Muscle layer of colon (tissue), 2 donors: ENCODE measurements at regions not wholly inside any gene's neighbourhood (a gene's known extent, or its start where the extent isn't known, plus 50 kb on each side); places are given as distances from the start of the nearest gene placed in this dataset.
"Not testable (repeated sequence)": the region's sequence is repeated elsewhere in the genome, so short reads cannot be mapped to it uniquely, and the experiment has no call there.

ENCODE experiments used
- H3K27ac ChIP-seq: one replicate; pipeline ENCODE4 v1.7.0; 2013; ENCODE audit warnings: low read depth, mild to moderate bottlenecking, low read length, moderate library complexity
- H3K27me3 ChIP-seq, 2 donors: one replicate each; pipeline ENCODE4 v1.7.0; 2013; ENCODE audit warnings: low read length in 2 of 2, mild to moderate bottlenecking in 2 of 2; ENCODE audit not compliant: insufficient read depth in 2 of 2, control insufficient read depth in 1 of 2
- H3K36me3 ChIP-seq: one replicate; pipeline ENCODE4 v1.7.0; 2013; ENCODE audit warnings: mild to moderate bottlenecking, low read length; ENCODE audit not compliant: insufficient read depth
- H3K4me1 ChIP-seq: one replicate; pipeline ENCODE4 v1.7.0; 2013; ENCODE audit warnings: mild to moderate bottlenecking, low read length; ENCODE audit not compliant: insufficient read depth
- H3K4me3 ChIP-seq, 2 donors: one replicate each; pipeline ENCODE4 v1.7.0; 2013; ENCODE audit warnings: low read length in 2 of 2, low read depth in 1 of 2, mild to moderate bottlenecking in 1 of 2, moderate library complexity in 1 of 2
- H3K9ac ChIP-seq: one replicate; pipeline ENCODE4 v1.7.0; 2013; ENCODE audit warnings: low read length
- H3K9me3 ChIP-seq: one replicate; pipeline ENCODE4 v1.7.0; 2013; ENCODE audit warnings: mild to moderate bottlenecking, low read length
- donor health status: abdominal sarcoma.
- donor health status: Adenocarcinoma of cecum.

DNA sequence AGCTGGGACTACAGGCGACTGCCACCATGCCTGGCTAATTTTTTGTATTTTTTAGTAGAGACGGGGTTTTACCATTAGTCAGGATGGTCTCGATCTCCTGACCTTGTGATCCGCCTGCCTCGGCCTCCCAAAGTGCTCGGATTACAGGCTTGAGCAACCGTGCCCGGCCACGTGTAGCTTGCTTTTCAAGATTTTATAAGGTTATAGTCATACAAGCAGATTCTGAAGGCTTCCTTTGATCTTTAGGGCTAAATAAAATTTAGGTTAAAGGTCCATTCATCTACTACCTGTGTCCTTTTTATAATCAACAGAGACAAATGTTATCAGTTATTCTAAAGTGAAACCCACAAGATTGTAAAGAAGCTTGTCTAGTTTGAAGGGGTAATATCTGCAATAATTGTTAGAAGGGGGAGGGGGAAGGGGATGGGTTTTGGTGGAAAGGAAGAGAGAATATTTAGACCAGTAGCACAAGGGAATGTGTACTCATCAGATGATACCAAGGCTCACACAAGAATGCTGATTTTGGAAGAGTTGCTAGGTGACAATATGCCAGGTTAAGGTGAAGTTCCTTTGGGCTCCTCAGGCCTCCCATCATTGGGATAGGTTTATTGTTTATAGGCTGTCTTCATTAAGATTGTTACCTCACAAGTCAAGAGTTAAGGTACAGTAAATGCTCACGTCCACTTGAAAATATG is 284.7 kb downstream of the ALDH8A1 start:
- H3K9me3 ChIP-seq = no peaks in the 10 kb centered on the region
- no peaks in the 10 kb centered on the region for H3K4me1 ChIP-seq
- no peaks in the 10 kb centered on the region for H3K27me3 ChIP-seq
- no peak overlapping the region for H3K4me3 ChIP-seq
- no peak overlapping the region for H3K9ac ChIP-seq
- H3K27ac ChIP-seq = no peak overlapping the region
- H3K36me3 ChIP-seq = no peaks in the 10 kb centered on the region

DNA sequence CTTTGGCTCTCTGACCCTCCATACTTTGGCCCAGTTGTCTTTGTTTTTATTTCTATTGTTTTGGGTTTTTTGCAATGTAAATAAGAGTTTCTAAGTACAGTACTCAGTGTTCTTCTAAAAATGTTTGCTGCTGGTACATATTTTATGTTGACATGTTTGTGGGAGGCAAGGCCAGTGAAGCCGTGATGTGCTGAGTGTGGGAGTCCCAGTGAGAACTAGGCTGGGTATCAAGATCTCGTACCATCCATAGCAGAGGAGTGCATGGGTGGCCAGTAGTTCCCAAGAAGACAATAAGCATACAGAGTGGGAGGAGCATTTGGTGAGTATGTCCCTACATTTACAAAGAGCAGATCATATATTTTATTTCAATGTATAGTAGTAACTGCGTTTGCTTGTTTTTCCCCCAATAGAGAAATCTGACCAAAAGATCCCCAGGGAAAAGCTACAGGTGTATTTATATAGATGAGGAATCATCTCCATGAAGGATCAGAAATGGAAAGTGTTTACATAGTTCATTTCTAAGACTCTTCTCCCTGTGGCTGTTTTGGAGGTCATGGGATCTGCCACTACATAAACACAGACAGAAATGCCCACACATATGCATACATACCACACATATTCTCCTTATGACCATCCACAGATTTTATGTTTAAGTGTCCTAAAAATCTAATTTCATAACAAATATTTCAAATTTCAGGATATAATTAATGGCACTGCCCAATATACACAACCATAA is 285.9 kb downstream of the ALDH8A1 start:
- Histone ChIP-seq H3K4me1 (no peaks in the 10 kb centered on the region), H3K9ac (no peak overlapping the region), H3K27me3 (no peaks in the 10 kb centered on the region), H3K9me3 (no peaks in the 10 kb centered on the region), H3K36me3 (no peaks in the 10 kb centered on the region), H3K4me3 (no peak overlapping the region), H3K27ac (no peak overlapping the region)

DNA sequence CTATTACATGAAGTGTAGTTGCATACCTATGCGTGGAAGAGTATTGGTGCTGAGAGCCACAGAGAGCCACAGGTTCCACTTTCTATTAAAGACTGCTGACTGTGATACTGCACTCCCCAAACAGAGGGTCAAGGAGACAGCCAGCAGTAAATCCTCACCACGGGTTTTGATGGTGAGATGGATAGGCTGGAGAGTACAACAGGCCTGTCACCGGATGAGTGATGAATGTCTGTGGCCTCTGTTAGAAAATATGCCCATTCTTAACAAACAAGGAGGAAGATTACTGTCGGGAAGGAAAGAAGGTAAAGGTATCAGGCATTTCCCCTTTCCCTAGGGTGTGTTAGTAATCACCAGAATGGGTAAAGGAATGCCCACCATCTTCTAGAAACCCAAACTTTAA is 286.5 kb downstream of the ALDH8A1 start:
- Histone ChIP-seq H3K27ac (no peak overlapping the region), H3K27me3 (no peaks in the 10 kb centered on the region), H3K4me3 (no peak overlapping the region), H3K36me3 (no peaks in the 10 kb centered on the region), H3K9me3 (no peaks in the 10 kb centered on the region), H3K9ac (no peak overlapping the region), H3K4me1 (no peaks in the 10 kb centered on the region)

DNA sequence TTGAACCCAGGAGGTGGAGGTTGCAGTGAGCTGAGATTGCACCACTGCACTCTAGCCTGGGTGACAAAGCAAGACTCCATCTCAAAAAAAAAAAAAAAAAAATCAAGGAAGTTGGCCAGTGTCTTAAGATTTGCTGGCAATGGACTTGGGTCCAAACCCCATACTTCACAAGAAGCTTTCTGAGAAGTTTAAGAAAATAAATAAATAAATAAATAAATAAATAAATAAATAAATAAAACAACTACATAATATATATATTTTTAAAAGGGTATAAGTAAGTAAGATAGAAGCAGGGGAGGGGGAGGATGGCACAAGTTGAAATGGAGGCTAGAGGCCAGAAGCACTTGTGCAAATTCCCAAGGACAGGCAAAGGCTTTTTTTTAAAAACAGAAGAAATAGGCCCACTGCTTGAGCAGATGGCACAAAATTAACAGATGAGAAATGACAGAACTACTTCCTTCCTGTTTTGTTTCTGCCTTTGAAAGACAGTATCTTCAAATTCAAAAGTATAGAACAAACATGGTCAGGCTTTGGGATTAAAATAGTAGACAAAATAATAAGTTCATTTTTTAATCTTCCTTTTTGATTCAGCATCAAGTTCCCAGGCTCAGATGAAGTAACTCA is 287.7 kb downstream of the ALDH8A1 start:
- Histone ChIP-seq H3K36me3 (no peaks in the 10 kb centered on the region), H3K27ac (no peak overlapping the region), H3K27me3 (no peaks in the 10 kb centered on the region), H3K9me3 (no peaks in the 10 kb centered on the region), H3K9ac (no peak overlapping the region), H3K4me1 (no peaks in the 10 kb centered on the region), H3K4me3 (no peak overlapping the region)

DNA sequence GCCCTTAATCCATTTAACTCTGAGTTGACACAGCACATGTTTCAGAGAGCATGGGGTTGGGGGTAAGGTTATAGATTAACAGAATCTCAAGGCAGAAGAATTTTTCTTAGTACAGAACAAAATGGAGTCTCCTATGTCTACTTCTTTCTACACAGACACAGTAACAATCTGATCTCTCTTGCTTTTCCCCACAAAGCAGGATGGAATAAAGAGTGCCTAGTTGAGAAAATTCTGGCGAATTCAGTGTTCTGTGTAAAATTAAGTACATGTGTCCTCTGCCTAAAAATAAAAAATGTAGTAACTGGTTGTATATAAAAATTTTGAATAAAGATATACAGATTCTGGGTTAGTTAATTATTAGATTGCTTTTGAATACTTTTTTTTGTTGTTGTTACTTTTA is 290.0 kb downstream of the ALDH8A1 start:
- H3K9me3 ChIP-seq, H3K27me3 ChIP-seq, H3K4me3 ChIP-seq, H3K27ac ChIP-seq, H3K9ac ChIP-seq, H3K4me1 ChIP-seq, H3K36me3 ChIP-seq: not testable (repeated sequence)

DNA sequence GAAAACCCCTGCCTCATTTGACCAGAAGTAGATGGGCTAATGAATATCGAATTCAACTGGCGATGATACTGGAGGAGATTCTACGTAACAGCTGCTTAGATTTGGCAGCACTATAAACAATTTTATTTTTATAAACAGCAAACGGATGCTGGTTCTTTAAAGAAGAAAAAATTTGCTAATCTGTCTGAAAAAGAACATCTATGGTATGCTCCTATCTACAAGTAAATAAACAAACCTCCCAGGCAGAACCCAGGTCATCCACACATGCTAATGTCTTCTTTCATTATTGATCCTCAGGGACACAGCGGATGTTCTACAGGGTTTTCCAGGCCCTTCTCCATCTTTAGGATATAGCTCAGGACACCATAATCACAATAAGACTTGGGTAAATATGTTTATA is 291.3 kb downstream of the ALDH8A1 start:
- Histone ChIP-seq H3K4me3 (no peak overlapping the region), H3K27me3 (no peaks in the 10 kb centered on the region), H3K4me1 (no peaks in the 10 kb centered on the region), H3K9ac (no peak overlapping the region), H3K36me3 (no peaks in the 10 kb centered on the region), H3K9me3 (no peaks in the 10 kb centered on the region), H3K27ac (no peak overlapping the region)

DNA sequence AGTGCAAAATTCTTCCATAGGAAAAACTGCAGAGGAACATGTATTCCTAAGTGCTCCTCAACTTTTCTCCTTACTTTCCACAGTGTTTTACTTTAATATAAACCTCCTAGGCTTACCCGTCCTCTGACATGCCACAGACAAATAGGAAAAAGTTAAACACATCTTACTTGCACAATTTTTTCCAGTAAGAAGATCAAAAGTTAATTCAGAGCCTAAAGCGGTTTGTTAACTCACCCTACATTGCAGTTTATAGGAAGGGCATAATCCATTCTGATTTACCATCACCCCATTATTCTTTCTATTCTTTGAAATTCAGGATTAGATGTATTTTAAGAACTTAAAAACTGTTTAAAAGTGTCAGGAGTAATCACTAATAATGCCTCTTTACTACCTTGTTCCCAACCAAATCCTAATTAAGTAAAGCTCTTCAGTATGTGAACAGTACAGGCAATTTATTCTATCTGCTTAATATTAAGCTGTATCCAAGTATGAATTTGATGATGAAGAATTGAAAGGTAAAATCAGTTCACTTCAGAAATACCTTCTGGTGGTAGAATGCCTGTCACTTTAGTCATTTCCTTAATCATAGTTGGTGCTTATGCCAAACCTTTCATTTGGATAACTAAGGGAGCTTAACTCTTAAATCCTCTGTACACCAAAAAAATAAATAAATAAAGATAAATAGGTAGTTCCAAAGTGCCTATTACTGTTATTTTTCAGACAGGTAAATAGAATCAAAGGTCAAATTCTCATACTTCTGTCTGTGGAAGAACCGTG is 292.0 kb downstream of the ALDH8A1 start:
- Histone ChIP-seq H3K27ac (no peak overlapping the region), H3K9me3 (no peaks in the 10 kb centered on the region), H3K36me3 (no peaks in the 10 kb centered on the region), H3K4me3 (no peak overlapping the region), H3K4me1 (no peaks in the 10 kb centered on the region), H3K9ac (no peak overlapping the region), H3K27me3 (no peaks in the 10 kb centered on the region)

DNA sequence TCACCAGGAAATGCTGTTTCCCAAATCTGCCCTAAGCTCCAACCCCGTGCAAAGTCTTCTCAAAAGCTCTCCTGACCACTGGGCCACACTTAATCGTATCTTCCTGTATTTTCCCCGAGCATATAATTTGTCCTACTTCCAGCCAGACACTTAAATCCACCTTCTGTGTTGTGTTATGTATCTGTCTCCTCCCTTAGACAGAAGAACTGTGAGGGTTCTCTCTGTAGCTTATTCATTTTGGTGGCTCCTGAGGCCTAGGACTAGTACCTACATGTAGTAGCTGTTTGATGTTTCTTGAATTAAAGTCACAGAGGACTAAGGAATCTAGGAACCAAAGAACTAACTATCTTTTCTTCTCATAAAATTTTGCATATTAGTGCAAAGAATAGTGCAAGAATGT is 292.6 kb downstream of the ALDH8A1 start:
- no peaks in the 10 kb centered on the region for H3K36me3 ChIP-seq
- no peaks in the 10 kb centered on the region for H3K9me3 ChIP-seq
- H3K9ac ChIP-seq = no peak overlapping the region
- H3K27me3 ChIP-seq = no peaks in the 10 kb centered on the region
- no peak overlapping the region for H3K4me3 ChIP-seq
- no peaks in the 10 kb centered on the region for H3K4me1 ChIP-seq
- H3K27ac ChIP-seq = no peak overlapping the region

DNA sequence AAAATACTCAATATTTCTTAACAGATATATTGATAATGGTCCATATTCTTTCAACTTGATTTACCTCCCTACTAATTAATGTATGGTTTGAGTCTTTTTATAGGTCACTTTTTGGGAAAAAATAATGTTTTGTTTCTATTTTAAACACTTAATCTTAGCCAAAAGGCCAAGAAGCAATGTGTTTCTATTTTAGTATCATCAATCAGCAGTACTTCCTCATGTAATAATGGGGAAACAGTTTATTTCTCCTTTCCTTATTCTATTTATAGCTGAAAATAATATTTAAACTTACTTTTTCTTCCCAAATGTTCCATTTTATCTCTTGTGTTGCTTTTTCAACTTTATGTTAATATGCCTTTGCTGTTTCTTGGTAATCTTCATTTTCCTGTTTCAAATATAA is 295.1 kb downstream of the ALDH8A1 start:
- Histone ChIP-seq H3K27ac (no peak overlapping the region), H3K9ac (no peak overlapping the region), H3K9me3 (no peaks in the 10 kb centered on the region), H3K36me3 (no peaks in the 10 kb centered on the region), H3K4me3 (no peak overlapping the region), H3K4me1 (no peaks in the 10 kb centered on the region), H3K27me3 (no peaks in the 10 kb centered on the region)

DNA sequence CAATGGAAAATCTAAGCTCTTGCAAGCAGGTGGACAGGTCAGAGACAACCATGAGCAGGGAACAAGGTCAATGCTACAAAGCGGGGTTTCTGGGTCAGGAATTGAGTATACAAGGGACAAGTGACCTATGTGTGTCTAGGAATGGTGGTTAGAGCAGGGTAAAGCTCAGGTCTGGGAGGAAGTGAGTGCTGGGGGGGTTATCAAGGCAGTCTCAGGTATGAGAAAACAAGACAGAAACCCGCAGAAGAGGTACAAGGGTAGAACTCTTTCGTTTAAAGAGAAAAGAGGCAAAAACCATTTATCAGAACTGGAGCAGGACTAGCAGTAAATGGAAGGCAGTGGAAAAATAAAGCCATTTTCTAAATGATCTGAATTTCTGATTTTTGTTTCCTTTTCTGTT is 298.4 kb downstream of the ALDH8A1 start:
- Histone ChIP-seq H3K4me3 (no peak overlapping the region), H3K4me1 (no peaks in the 10 kb centered on the region), H3K27ac (no peak overlapping the region), H3K9me3 (no peaks in the 10 kb centered on the region), H3K36me3 (no peaks in the 10 kb centered on the region), H3K9ac (no peak overlapping the region), H3K27me3 (no peaks in the 10 kb centered on the region)

DNA sequence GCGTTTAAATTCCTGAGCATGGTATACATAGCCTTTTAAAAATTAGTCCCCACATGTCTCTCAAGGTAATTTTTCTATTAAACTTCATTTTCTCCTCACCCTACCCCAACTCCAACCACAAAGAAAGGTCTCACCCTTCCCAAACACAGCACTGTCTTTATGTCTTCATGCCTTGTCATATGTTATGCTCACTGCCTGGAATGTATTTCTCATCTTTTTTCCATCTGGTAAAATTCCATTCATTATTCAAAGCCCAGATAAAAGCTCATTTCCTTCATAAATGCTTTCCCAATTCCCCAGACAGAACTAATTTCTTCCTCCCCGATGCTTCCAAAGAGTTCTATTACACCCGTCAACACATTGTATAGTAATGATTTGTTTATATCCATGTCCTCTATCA is 302.0 kb downstream of the ALDH8A1 start:
- no peaks in the 10 kb centered on the region for H3K9me3 ChIP-seq
- no peak overlapping the region for H3K27ac ChIP-seq
- no peaks in the 10 kb centered on the region for H3K36me3 ChIP-seq
- H3K9ac ChIP-seq = no peak overlapping the region
- no peaks in the 10 kb centered on the region for H3K4me1 ChIP-seq
- no peaks in the 10 kb centered on the region for H3K27me3 ChIP-seq
- no peak overlapping the region for H3K4me3 ChIP-seq
